ENCODE measurements at regions not wholly inside any gene's neighbourhood (a gene's known extent, or its start where the extent isn't known, plus 50 kb on each side); places are given as distances from the start of the nearest gene placed in this dataset.

DNA sequence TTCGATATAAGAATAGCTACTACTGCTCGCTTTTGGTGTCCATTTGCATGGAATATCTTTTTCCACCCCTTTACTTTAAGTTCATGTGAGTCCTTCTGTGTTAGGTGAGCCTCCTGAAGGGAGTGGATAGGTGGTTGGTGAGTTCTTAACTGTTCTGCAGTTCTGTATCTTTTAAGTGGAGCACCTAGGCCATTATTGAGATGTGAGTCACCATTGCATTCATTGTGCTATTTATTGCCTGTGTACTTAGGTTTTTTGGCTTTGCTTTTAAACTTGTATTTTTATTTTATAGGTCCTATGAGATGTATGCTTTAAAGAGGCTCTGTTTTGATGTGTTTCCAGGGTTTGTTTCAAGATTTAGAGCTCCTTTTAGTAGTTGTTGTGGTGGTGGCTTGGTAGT is 1430.8 kb downstream of the REEP3 start:
- Histone ChIP-seq H3K9me3 (no peaks in the 10 kb centered on the region), H3K4me3 (no peak overlapping the region), H3K4me1 (no peaks in the 10 kb centered on the region), H3K27me3 (no peaks in the 10 kb centered on the region), H3K36me3 (no peaks in the 10 kb centered on the region), H3K27ac (no peak overlapping the region)
- no peak for DNase-seq
- no peak for TF ChIP-seq POLR2AphosphoS5 (IDR thresholded peaks at IDR 0.05)
- no peak for TF ChIP-seq POLR2A (IDR thresholded peaks at IDR 0.05)
- TF ChIP-seq, protein P1, sequence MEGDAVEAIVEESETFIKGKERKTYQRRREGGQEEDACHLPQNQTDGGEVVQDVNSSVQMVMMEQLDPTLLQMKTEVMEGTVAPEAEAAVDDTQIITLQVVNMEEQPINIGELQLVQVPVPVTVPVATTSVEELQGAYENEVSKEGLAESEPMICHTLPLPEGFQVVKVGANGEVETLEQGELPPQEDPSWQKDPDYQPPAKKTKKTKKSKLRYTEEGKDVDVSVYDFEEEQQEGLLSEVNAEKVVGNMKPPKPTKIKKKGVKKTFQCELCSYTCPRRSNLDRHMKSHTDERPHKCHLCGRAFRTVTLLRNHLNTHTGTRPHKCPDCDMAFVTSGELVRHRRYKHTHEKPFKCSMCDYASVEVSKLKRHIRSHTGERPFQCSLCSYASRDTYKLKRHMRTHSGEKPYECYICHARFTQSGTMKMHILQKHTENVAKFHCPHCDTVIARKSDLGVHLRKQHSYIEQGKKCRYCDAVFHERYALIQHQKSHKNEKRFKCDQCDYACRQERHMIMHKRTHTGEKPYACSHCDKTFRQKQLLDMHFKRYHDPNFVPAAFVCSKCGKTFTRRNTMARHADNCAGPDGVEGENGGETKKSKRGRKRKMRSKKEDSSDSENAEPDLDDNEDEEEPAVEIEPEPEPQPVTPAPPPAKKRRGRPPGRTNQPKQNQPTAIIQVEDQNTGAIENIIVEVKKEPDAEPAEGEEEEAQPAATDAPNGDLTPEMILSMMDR (IDR thresholded peaks at IDR 0.05), result no peak
- no peak for TF ChIP-seq EP300 (IDR thresholded peaks at IDR 0.05)
- WGBS, 2 donors, result 88 to 90% methylated on average over 2 of the region's 2 CpGs
- intact Hi-C loops (cut with DNase I), result no loop called here

DNA sequence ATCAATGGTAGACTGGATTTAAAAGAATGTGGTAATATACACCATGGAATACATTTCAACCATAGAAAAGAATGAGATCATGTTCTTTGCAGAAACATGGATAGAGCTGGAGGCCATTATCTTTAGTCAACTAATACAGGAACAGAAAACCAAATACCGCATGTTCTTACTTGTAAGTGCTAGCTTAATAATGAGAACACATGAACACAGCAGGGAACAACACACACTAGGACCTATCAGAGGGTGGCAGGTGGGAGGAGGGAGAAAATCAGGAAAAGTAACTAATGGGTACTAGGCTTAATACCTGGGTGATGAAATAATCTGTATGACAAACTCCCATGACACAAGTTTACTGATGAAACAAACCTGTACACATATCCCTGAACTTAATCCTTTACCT is 1435.2 kb downstream of the REEP3 start:
- Histone ChIP-seq H3K36me3 (no peaks in the 10 kb centered on the region), H3K9me3 (no peaks in the 10 kb centered on the region), H3K4me3 (no peak overlapping the region), H3K27ac (no peak overlapping the region), H3K4me1 (no peaks in the 10 kb centered on the region), H3K27me3 (no peaks in the 10 kb centered on the region)
- intact Hi-C loops (cut with DNase I), result no loop called here
- 95 to 96% methylated on average over 1 of the region's 1 CpG for WGBS, 2 donors
- no peak for TF ChIP-seq POLR2A (IDR thresholded peaks at IDR 0.05)
- TF ChIP-seq, protein P1 (IDR thresholded peaks at IDR 0.05), result no peak
- TF ChIP-seq EP300 (IDR thresholded peaks at IDR 0.05), result no peak
- TF ChIP-seq POLR2AphosphoS5 (IDR thresholded peaks at IDR 0.05), result no peak
- no peak for DNase-seq

DNA sequence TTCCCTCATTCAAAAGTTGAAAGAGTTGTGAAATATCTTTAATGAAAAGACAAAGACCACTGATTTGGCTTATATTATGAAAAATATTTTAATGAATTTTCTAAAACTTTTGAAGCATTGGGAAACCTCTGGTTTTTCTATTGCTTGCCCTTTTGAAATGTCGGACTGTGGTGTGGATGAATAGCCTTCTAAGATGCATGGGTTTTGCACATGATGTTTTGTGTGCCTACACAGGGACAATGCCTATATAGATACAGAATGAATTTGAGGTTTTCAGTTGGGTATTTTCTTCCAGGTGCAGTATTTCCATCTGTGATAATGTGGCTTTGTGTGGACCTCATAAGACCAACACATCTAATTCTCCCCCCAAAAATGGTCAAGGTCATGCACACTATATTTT is 1437.9 kb downstream of the REEP3 start:
- no peak for DNase-seq
- no peak overlapping the region for H3K27ac ChIP-seq
- no peaks in the 10 kb centered on the region for H3K9me3 ChIP-seq
- intact Hi-C loops (cut with DNase I), result no loop called here
- no peaks in the 10 kb centered on the region for H3K36me3 ChIP-seq
- WGBS, 2 donors, result 88 to 90% methylated on average over 1 of the region's 1 CpG
- no peak for TF ChIP-seq EP300 (IDR thresholded peaks at IDR 0.05)
- TF ChIP-seq, protein P1 (IDR thresholded peaks at IDR 0.05), result no peak
- no peak for TF ChIP-seq POLR2A (IDR thresholded peaks at IDR 0.05)
- no peak for TF ChIP-seq POLR2AphosphoS5 (IDR thresholded peaks at IDR 0.05)
- H3K4me3 ChIP-seq, result no peak overlapping the region
- no peaks in the 10 kb centered on the region for H3K27me3 ChIP-seq
- H3K4me1 ChIP-seq, result no peaks in the 10 kb centered on the region

DNA sequence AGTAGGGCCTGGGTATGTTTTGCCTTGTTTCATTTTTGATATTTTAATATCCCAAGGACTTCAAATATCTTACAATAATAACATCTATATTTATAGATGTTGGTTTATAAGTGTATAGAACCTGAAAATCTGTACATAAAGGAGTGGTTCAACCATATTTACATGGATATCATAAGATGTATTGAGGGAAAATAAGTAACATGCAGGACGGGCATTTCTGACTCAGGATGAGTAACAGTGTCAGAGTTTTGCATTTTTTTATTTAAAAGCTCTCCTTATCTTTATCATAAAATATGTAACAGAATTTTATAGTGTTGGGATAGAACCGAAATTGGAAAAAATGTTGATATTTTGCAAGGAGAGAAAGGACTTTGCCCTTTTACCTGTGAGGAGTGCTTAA is 1438.7 kb downstream of the REEP3 start:
- H3K9me3 ChIP-seq, result no peaks in the 10 kb centered on the region
- no peaks in the 10 kb centered on the region for H3K27me3 ChIP-seq
- no peaks in the 10 kb centered on the region for H3K36me3 ChIP-seq
- intact Hi-C loops (cut with DNase I), result no loop called here
- WGBS, 2 donors, result 27 to 63% methylated on average over 2 of the region's 2 CpGs
- H3K4me3 ChIP-seq, result no peak overlapping the region
- no peak overlapping the region for H3K27ac ChIP-seq
- no peaks in the 10 kb centered on the region for H3K4me1 ChIP-seq
- no peak for DNase-seq
- TF ChIP-seq, protein P1 (IDR thresholded peaks at IDR 0.05), result no peak
- TF ChIP-seq EP300 (IDR thresholded peaks at IDR 0.05), result no peak
- no peak for TF ChIP-seq POLR2AphosphoS5 (IDR thresholded peaks at IDR 0.05)
- no peak for TF ChIP-seq POLR2A (IDR thresholded peaks at IDR 0.05)

DNA sequence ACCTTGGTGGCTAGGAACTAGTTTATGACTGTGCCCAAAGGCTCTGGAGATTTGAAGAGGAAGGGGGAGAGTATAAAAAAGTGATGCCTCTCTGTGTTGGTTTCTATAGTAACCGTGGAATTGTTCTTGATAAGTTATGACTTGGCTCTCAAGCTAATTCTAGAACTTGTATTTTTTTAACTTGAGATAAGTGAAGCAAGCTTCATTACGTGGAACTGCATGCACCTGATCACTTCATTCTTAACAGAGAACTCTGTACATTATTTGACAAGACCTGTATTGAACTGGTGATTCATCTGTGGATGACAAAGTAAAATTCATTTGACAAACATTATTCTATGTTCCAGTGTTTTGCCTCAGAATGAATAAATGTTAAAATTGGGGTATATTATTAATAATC is 1452.2 kb downstream of the REEP3 start:
- no peak overlapping the region for H3K27ac ChIP-seq
- intact Hi-C loops (cut with DNase I), result no loop called here
- TF ChIP-seq POLR2AphosphoS5 (IDR thresholded peaks at IDR 0.05) (no peak), POLR2A (IDR thresholded peaks at IDR 0.05) (no peak), EP300 (IDR thresholded peaks at IDR 0.05) (no peak)
- TF ChIP-seq, protein P1 (IDR thresholded peaks at IDR 0.05), result no peak
- H3K4me3 ChIP-seq, result no peak overlapping the region
- DNase-seq, result no peak
- 40 to 54% methylated on average over 2 of the region's 2 CpGs for whole genome bisulfite sequencing, 2 donors
- H3K36me3 ChIP-seq, result no peaks in the 10 kb centered on the region
- no peaks in the 10 kb centered on the region for H3K9me3 ChIP-seq
- no peaks in the 10 kb centered on the region for H3K27me3 ChIP-seq
- no peaks in the 10 kb centered on the region for H3K4me1 ChIP-seq
